ENCODE measurements at regions not wholly inside any gene's neighbourhood (a gene's known extent, or its start where the extent isn't known, plus 50 kb on each side); places are given as distances from the start of the nearest gene placed in this dataset.

DNA sequence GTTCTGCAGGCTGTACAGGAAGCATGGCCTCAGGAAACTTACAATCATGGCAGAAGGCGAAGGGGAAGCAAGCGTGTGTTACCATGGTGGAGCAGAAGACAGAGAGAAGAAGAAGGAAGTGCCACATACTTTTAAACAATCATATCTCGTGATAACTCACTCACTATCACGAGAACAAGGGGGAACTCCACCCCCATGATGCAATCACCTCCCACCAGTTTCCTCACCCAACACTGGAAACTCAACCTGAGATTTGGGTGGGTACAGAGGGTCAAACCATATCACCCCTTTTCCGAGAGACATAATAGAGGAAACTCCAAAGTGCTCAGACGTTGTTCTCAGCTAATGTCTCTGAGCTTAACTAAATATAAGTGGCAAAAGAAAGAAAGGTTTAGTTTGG is 186.3 kb upstream of the MME start:
- Histone ChIP-seq H3K4me2 (no peak overlapping the region), H3K9me3 (ENCODE audit: insufficient read depth, low read depth) (no peaks in the 10 kb centered on the region), H3K36me3 (ENCODE audit: low read depth) (no peaks in the 10 kb centered on the region), H3K4me3 (no peak overlapping the region), H3K27me3 (ENCODE audit: insufficient read depth, low read depth) (no peaks in the 10 kb centered on the region), H3K79me2 (ENCODE audit: low read depth) (no peaks in the 10 kb centered on the region), H4K20me1 (ENCODE audit: insufficient read depth) (no peaks in the 10 kb centered on the region), H2AFZ (no peak overlapping the region), H3F3A (ENCODE audit: insufficient read depth, low read depth) (no peaks in the 10 kb centered on the region), H3K4me1 (replicated peaks; ENCODE audit: insufficient read depth) (no peaks in the 10 kb centered on the region), H3K27ac (no peak overlapping the region), H3K9me2 (ENCODE audit: insufficient read depth) (no peaks in the 10 kb centered on the region)
- CTCF ChIA-PET: no interaction called here
- BruUV-seq (replicated peaks): no TSS peak
- no peak for DNase-seq
- intact Hi-C loops (cut with micrococcal nuclease; ENCODE audit: unreplicated experiment): no loop called here
- no peak for TF ChIP-seq EZH2 (IDR thresholded peaks at IDR 0.05; ENCODE audit: low read depth)
- TF ChIP-seq, protein P1, sequence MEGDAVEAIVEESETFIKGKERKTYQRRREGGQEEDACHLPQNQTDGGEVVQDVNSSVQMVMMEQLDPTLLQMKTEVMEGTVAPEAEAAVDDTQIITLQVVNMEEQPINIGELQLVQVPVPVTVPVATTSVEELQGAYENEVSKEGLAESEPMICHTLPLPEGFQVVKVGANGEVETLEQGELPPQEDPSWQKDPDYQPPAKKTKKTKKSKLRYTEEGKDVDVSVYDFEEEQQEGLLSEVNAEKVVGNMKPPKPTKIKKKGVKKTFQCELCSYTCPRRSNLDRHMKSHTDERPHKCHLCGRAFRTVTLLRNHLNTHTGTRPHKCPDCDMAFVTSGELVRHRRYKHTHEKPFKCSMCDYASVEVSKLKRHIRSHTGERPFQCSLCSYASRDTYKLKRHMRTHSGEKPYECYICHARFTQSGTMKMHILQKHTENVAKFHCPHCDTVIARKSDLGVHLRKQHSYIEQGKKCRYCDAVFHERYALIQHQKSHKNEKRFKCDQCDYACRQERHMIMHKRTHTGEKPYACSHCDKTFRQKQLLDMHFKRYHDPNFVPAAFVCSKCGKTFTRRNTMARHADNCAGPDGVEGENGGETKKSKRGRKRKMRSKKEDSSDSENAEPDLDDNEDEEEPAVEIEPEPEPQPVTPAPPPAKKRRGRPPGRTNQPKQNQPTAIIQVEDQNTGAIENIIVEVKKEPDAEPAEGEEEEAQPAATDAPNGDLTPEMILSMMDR (conservative IDR thresholded peaks at IDR 0.05): no peak
- POLR2A ChIA-PET (ENCODE audit: unreplicated experiment): no interaction called here

DNA sequence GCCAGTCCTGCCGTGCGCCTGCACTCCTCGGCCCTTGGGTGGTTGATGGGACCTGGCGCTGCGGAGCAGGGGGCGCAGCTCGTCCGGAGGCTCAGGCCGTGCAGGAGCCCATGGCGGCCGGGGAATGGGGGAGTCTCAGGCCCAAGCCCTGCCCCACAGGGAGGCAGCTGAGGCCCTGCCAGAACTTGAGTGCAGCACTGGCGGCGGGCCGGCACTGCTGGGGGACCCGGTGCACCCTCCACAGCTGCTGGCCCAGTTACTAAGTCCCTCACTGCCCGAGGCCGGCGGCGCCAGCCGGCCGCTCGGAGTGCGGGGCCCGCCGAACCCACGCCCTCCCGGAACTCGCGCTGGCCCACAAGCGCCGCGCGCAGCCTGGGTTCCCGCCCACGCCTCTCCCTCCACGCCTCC is 190.9 kb upstream of the MME start:
- Histone ChIP-seq H2AFZ (no peak overlapping the region), H3K9me2 (ENCODE audit: insufficient read depth) (no peaks in the 10 kb centered on the region), H4K20me1 (ENCODE audit: insufficient read depth) (no peaks in the 10 kb centered on the region), H3K79me2 (ENCODE audit: low read depth) (no peaks in the 10 kb centered on the region), H3K9me3 (ENCODE audit: insufficient read depth, low read depth) (no peaks in the 10 kb centered on the region), H3K27ac (no peak overlapping the region), H3K4me3 (no peak overlapping the region), H3K36me3 (ENCODE audit: low read depth) (no peaks in the 10 kb centered on the region), H3K4me2 (no peak overlapping the region), H3K4me1 (replicated peaks; ENCODE audit: insufficient read depth) (no peaks in the 10 kb centered on the region), H3K27me3 (ENCODE audit: insufficient read depth, low read depth) (no peaks in the 10 kb centered on the region), H3F3A (ENCODE audit: insufficient read depth, low read depth) (no peaks in the 10 kb centered on the region)
- ChIA-PET CTCF (no interaction called here), POLR2A (ENCODE audit: unreplicated experiment) (no interaction called here)
- no TSS peak for BruUV-seq (replicated peaks)
- intact Hi-C loops (cut with micrococcal nuclease; ENCODE audit: unreplicated experiment): no loop called here
- TF ChIP-seq, protein P1 (conservative IDR thresholded peaks at IDR 0.05): no peak
- TF ChIP-seq EZH2 (IDR thresholded peaks at IDR 0.05; ENCODE audit: low read depth): no peak
- DNase-seq: no peak

DNA sequence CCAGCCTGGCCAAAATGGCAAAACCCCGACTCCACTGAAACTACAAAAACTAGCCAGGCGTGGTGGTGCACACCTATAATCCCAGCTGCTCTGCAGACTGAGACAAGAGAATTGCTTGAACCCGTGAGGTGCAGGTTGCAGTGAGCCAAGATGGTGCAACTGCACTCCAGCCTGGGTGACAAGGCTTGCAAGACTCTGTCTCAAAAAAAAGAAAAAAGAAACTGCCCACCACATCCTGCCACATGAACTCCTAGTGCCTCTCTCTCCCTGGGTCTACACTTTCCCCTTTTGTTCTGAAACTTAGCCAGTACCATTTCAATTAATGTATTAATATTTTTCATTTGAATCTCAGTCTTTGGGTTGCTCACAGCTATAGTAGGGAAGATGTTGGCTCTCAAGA is 192.2 kb upstream of the MME start:
- Histone ChIP-seq H3K27me3 (ENCODE audit: insufficient read depth, low read depth) (no peaks in the 10 kb centered on the region), H3F3A (ENCODE audit: insufficient read depth, low read depth) (no peaks in the 10 kb centered on the region), H3K9me2 (ENCODE audit: insufficient read depth) (no peaks in the 10 kb centered on the region), H3K27ac (no peak overlapping the region), H3K4me2 (no peak overlapping the region), H3K36me3 (ENCODE audit: low read depth) (no peaks in the 10 kb centered on the region), H4K20me1 (ENCODE audit: insufficient read depth) (no peaks in the 10 kb centered on the region), H3K79me2 (ENCODE audit: low read depth) (no peaks in the 10 kb centered on the region), H3K4me3 (no peak overlapping the region), H2AFZ (no peak overlapping the region), H3K4me1 (replicated peaks; ENCODE audit: insufficient read depth) (no peaks in the 10 kb centered on the region), H3K9me3 (ENCODE audit: insufficient read depth, low read depth) (no peaks in the 10 kb centered on the region)
- no peak for DNase-seq
- POLR2A ChIA-PET (ENCODE audit: unreplicated experiment): no interaction called here
- BruUV-seq (replicated peaks): no TSS peak
- intact Hi-C loops (cut with micrococcal nuclease; ENCODE audit: unreplicated experiment): no loop called here
- CTCF ChIA-PET: no interaction called here
- TF ChIP-seq, protein P1 (conservative IDR thresholded peaks at IDR 0.05): no peak
- no peak for TF ChIP-seq EZH2 (IDR thresholded peaks at IDR 0.05; ENCODE audit: low read depth)

All from PC-9 (cell line).